ENCODE measurements at regions not wholly inside any gene's neighbourhood (a gene's known extent, or its start where the extent isn't known, plus 50 kb on each side); places are given as distances from the start of the nearest gene placed in this dataset.
"Not testable (repeated sequence)": the region's sequence is repeated elsewhere in the genome, so short reads cannot be mapped to it uniquely, and the experiment has no call there.

GRCh38 chr7:118867860-118868259, 643.4 kb downstream of the ANKRD7 start:
- ATAC-seq: no peak
- no peaks in the 10 kb centered on the region for H3K27me3 Mint-ChIP-seq (ENCODE audit: low read depth)
- H3K4me3 Mint-ChIP-seq: no peak overlapping the region
- no peak for DNase-seq
- H3K4me1 Mint-ChIP-seq (ENCODE audit: low read depth): no peaks in the 10 kb centered on the region
- H3K36me3 Mint-ChIP-seq (ENCODE audit: insufficient read depth): no peaks in the 10 kb centered on the region
- H3K9me3 Mint-ChIP-seq: no peaks in the 10 kb centered on the region

GRCh38 chr7:118869141-118869540, 644.6 kb downstream of the ANKRD7 start:
- H3K27me3 Mint-ChIP-seq (ENCODE audit: low read depth); H3K36me3 Mint-ChIP-seq (ENCODE audit: insufficient read depth); H3K4me3 Mint-ChIP-seq; H3K9me3 Mint-ChIP-seq; DNase-seq; ATAC-seq; H3K4me1 Mint-ChIP-seq (ENCODE audit: low read depth): not testable (repeated sequence)

DNA sequence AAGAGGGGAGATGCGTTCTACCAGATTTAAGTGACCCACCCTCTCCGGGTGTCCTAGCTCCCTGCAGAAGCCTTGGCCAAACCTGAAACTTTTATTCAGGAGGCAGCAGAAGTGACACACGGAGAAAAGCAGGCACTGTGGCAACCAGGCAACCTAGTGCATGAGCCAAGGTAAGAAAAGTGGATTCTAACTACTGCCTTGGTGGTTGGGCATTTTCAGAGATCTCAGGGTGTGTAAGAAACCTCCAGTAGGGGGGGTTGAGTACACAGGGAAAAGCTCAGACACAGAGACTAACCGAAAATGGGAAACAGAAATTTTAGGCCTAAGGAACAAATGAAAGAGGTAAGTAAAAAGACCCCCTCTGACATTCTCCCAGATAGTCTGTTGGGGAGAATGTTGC, 645.7 kb downstream of the ANKRD7 start:
- Mint-ChIP-seq H3K27me3 (ENCODE audit: low read depth) (no peaks in the 10 kb centered on the region), H3K4me1 (ENCODE audit: low read depth) (no peaks in the 10 kb centered on the region), H3K36me3 (ENCODE audit: insufficient read depth) (no peaks in the 10 kb centered on the region), H3K4me3 (no peak overlapping the region), H3K9me3 (no peaks in the 10 kb centered on the region)
- DNase-seq (no peak), ATAC-seq (no peak)

- DNase-seq (no peak), ATAC-seq (no peak)
- H3K36me3 Mint-ChIP-seq (ENCODE audit: insufficient read depth): no peaks in the 10 kb centered on the region
- H3K4me3 Mint-ChIP-seq: no peak overlapping the region
- H3K27me3 Mint-ChIP-seq (ENCODE audit: low read depth): no peaks in the 10 kb centered on the region
- H3K9me3 Mint-ChIP-seq: no peaks in the 10 kb centered on the region
- H3K4me1 Mint-ChIP-seq (ENCODE audit: low read depth): no peaks in the 10 kb centered on the region
These were observed 648.1 kb downstream of the ANKRD7 start for GRCh38 chr7:118872568-118872967.

- Mint-ChIP-seq H3K9me3 (no peaks in the 10 kb centered on the region), H3K4me1 (ENCODE audit: low read depth) (no peaks in the 10 kb centered on the region), H3K36me3 (ENCODE audit: insufficient read depth) (no peaks in the 10 kb centered on the region), H3K27me3 (ENCODE audit: low read depth) (no peaks in the 10 kb centered on the region), H3K4me3 (no peak overlapping the region)
- DNase-seq (no peak), ATAC-seq (no peak)
These were observed 652.7 kb downstream of the ANKRD7 start for GRCh38 chr7:118877187-118877586.

DNA sequence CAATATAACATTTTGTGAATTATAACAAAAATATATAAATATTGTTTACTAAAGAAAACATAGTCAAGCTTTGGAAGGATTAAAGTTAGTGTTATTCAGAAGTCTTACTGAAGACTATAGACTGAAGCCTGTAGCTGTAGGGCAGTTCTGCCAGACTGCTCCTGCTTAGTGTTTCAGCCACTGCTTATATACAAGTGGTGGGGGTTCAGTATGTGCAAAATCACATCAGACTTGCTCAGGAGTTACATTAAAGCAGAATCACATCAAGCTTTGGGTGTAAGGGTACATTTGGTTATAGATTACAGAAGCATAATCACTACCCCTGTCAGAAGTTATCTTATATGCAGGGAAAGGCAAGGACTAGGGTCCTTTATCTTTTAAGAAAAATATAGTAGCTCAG, 653.8 kb downstream of the ANKRD7 start:
- Mint-ChIP-seq H3K36me3 (ENCODE audit: insufficient read depth) (no peaks in the 10 kb centered on the region), H3K27me3 (ENCODE audit: low read depth) (no peaks in the 10 kb centered on the region), H3K4me3 (no peak overlapping the region), H3K9me3 (no peaks in the 10 kb centered on the region), H3K4me1 (ENCODE audit: low read depth) (no peaks in the 10 kb centered on the region)
- ATAC-seq (no peak), DNase-seq (no peak)

DNA sequence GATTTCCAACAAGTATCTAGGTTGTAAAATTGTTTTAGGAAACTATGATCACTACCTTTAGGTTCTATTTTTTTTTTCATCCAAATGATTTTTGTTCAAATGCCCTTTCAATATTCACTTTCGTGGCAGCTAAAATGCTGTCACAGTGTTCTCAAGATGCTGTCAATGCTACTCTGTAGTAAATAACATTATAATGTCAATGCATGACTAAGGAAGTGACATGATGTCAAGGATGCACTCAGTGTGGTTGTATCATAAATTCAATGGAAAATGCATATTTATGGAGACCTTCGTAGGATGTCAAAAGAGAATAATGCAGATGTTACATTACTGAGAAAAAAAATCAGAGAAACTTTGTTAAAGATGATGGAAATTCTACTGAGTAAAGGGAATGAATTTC, 673.8 kb downstream of the ANKRD7 start:
- DNase-seq (no peak), ATAC-seq (no peak)
- H3K9me3 Mint-ChIP-seq: peaks cover 10% of the 10 kb centered on the region
- no peak overlapping the region for H3K4me3 Mint-ChIP-seq
- H3K27me3 Mint-ChIP-seq (ENCODE audit: low read depth): no peaks in the 10 kb centered on the region
- H3K36me3 Mint-ChIP-seq (ENCODE audit: insufficient read depth): no peaks in the 10 kb centered on the region
- H3K4me1 Mint-ChIP-seq (ENCODE audit: low read depth): no peaks in the 10 kb centered on the region

GRCh38 chr7:118902600-118902999, 678.1 kb downstream of the ANKRD7 start:
- Mint-ChIP-seq H3K4me1 (ENCODE audit: low read depth) (no peaks in the 10 kb centered on the region), H3K4me3 (no peak overlapping the region)
- no peak for ATAC-seq

DNA sequence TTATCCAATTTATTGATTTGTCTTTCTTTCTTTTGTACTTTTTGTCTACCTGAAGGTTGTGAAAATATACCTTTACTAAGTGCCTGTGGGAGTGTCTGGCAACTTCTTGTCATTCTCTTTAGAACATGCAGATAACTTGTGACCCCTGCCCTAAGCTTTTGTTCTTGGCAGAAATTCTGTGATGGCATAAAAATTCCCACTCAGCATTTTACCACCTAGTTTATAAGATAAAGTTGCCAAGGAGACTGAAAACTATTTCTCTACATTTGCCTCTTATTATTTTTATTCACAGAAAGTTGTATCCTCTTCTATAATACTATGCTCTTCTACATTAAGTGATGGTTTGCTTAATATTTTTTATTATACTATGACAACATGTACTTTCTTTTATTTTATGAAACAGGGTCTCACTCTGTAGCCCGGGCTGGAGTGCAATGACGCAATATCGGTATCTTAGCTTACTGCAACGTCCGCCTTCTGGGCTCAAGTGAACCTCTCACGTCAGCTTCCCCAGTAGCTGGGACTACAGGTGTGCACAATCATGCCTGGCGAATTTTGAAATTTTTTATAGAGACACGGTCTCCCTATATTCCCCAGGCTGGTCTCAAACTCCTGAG, 683.5 kb downstream of the ANKRD7 start:
- no peaks in the 10 kb centered on the region for H3K27me3 Mint-ChIP-seq (ENCODE audit: low read depth)
- no peaks in the 10 kb centered on the region for H3K36me3 Mint-ChIP-seq (ENCODE audit: insufficient read depth)
- DNase-seq (no peak), ATAC-seq (no peak)
- no peaks in the 10 kb centered on the region for H3K9me3 Mint-ChIP-seq
- no peak overlapping the region for H3K4me3 Mint-ChIP-seq
- no peaks in the 10 kb centered on the region for H3K4me1 Mint-ChIP-seq (ENCODE audit: low read depth)

More at GRCh38 chr7:118902600-118902999, 678.1 kb downstream of the ANKRD7 start:
- H3K9me3 Mint-ChIP-seq: peaks cover 9% of the 10 kb centered on the region
- no peak for DNase-seq
- H3K36me3 Mint-ChIP-seq (ENCODE audit: insufficient read depth): no peaks in the 10 kb centered on the region
- no peaks in the 10 kb centered on the region for H3K27me3 Mint-ChIP-seq (ENCODE audit: low read depth)

- H3K36me3 Mint-ChIP-seq (ENCODE audit: insufficient read depth): not testable (repeated sequence)
These were observed 691.6 kb downstream of the ANKRD7 start for GRCh38 chr7:118916120-118916519.

DNA sequence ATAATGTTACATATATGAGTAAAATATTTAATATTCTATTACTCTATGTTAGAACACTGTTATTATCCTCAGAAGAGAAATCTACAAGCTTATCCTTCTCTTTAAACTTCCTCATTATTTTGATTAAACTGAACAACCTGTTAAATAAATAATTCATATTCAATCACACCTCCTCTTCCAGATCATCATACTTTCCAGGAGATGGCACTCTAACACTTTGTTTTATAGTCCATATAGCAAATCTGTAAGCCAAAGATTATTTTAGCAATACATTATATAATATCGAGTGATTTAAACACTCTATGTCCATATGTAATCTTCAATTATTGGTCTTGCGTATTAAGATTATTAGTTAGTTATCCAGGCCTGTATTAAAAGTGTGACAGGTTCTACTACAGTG, 694.1 kb downstream of the ANKRD7 start:
- no peak for DNase-seq
- Mint-ChIP-seq H3K9me3 (peaks cover 12% of the 10 kb centered on the region), H3K27me3 (ENCODE audit: low read depth) (no peaks in the 10 kb centered on the region), H3K4me1 (ENCODE audit: low read depth) (no peaks in the 10 kb centered on the region), H3K36me3 (ENCODE audit: insufficient read depth) (no peaks in the 10 kb centered on the region), H3K4me3 (no peak overlapping the region)
- no peak for ATAC-seq

More at GRCh38 chr7:118916120-118916519, 691.6 kb downstream of the ANKRD7 start:
- H3K27me3 Mint-ChIP-seq (ENCODE audit: low read depth); H3K4me1 Mint-ChIP-seq (ENCODE audit: low read depth); DNase-seq; ATAC-seq; H3K4me3 Mint-ChIP-seq: not testable (repeated sequence)
- H3K9me3 Mint-ChIP-seq: peaks cover 11% of the 10 kb centered on the region

GRCh38 chr7:118938845-118939244, 714.3 kb downstream of the ANKRD7 start:
- ATAC-seq: no peak
- H3K36me3 Mint-ChIP-seq (ENCODE audit: insufficient read depth): no peaks in the 10 kb centered on the region
- H3K9me3 Mint-ChIP-seq: peaks cover 4% of the 10 kb centered on the region
- H3K4me3 Mint-ChIP-seq: no peak overlapping the region
- no peaks in the 10 kb centered on the region for H3K27me3 Mint-ChIP-seq (ENCODE audit: low read depth)
- DNase-seq: no peak
- H3K4me1 Mint-ChIP-seq (ENCODE audit: low read depth): no peaks in the 10 kb centered on the region

- ATAC-seq (no peak), DNase-seq (no peak)
- Mint-ChIP-seq H3K4me1 (ENCODE audit: low read depth) (no peaks in the 10 kb centered on the region), H3K9me3 (peaks cover 4% of the 10 kb centered on the region), H3K4me3 (no peak overlapping the region), H3K36me3 (ENCODE audit: insufficient read depth) (no peaks in the 10 kb centered on the region), H3K27me3 (ENCODE audit: low read depth) (no peaks in the 10 kb centered on the region)
These were observed 719.8 kb downstream of the ANKRD7 start for GRCh38 chr7:118944271-118944670.

- Mint-ChIP-seq H3K36me3 (ENCODE audit: insufficient read depth) (no peaks in the 10 kb centered on the region), H3K4me1 (ENCODE audit: low read depth) (no peaks in the 10 kb centered on the region), H3K27me3 (ENCODE audit: low read depth) (no peaks in the 10 kb centered on the region), H3K4me3 (no peak overlapping the region), H3K9me3 (peaks cover 4% of the 10 kb centered on the region)
- DNase-seq (no peak), ATAC-seq (no peak)
These were observed 721.6 kb downstream of the ANKRD7 start for GRCh38 chr7:118945911-118946682.

DNA sequence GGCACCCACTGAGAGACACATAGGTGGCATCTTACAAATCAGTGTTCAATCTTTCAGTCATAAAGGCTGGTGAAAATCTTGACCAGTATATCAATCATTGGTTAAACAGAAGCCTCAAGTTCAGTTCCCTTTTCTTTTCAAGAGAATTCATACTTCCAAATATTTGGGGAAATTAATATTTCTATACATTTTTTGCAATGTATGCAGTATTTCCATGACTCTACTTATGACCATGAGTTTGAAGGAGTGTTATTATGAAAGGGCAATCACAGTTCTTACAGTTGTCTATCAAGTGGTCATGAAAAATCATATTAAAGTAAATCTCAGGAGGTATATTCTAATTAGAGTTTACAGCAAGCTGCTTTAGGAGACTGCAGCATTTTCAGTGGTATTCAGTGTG, 724.0 kb downstream of the ANKRD7 start:
- H3K4me3 Mint-ChIP-seq: no peak overlapping the region
- no peaks in the 10 kb centered on the region for H3K27me3 Mint-ChIP-seq (ENCODE audit: low read depth)
- ATAC-seq: no peak
- peaks cover 11% of the 10 kb centered on the region for H3K9me3 Mint-ChIP-seq
- no peaks in the 10 kb centered on the region for H3K4me1 Mint-ChIP-seq (ENCODE audit: low read depth)
- DNase-seq: no peak
- H3K36me3 Mint-ChIP-seq (ENCODE audit: insufficient read depth): no peaks in the 10 kb centered on the region
